HG02642 (cell line): ENCODE measurements at regions not wholly inside any gene's neighbourhood (a gene's known extent, or its start where the extent isn't known, plus 50 kb on each side); places are given as distances from the start of the nearest gene placed in this dataset.
"Not testable (repeated sequence)": the region's sequence is repeated elsewhere in the genome, so short reads cannot be mapped to it uniquely, and the experiment has no call there.

ENCODE experiments used
- ATAC-seq: cut with Tn5 transposase; IDR thresholded peaks from one replicate; pipeline ENCODE4 v1.9.1; 2021; ENCODE audit warnings: mild to moderate bottlenecking; ENCODE audit not compliant: unreplicated experiment, poor library complexity

- no peak for ATAC-seq
Measured at GRCh38 chr7:68865351-68866199, 732.7 kb upstream of the AUTS2 start.

- no peak for ATAC-seq
Measured at GRCh38 chr7:68866200-68866570, 732.1 kb upstream of the AUTS2 start.

- not testable (repeated sequence) for ATAC-seq
Measured at GRCh38 chr7:68866721-68867120, 731.6 kb upstream of the AUTS2 start.

GRCh38 chr7:68868978-68869377 lies 729.3 kb upstream of the AUTS2 start:
- no peak for ATAC-seq

- no peak for ATAC-seq
Measured at GRCh38 chr7:68873616-68874015, 724.7 kb upstream of the AUTS2 start.

GRCh38 chr7:68875857-68876256 lies 722.4 kb upstream of the AUTS2 start:
- ATAC-seq: no peak

- not testable (repeated sequence) for ATAC-seq
Measured at GRCh38 chr7:68887116-68887515, 711.2 kb upstream of the AUTS2 start.

- no peak for ATAC-seq
Measured at GRCh38 chr7:68888971-68889385, 709.3 kb upstream of the AUTS2 start.

- ATAC-seq: no peak
Measured at GRCh38 chr7:68892236-68892635, 706.0 kb upstream of the AUTS2 start.

- no peak for ATAC-seq
Measured at GRCh38 chr7:68893411-68893810, 704.9 kb upstream of the AUTS2 start.

- not testable (repeated sequence) for ATAC-seq
Measured at GRCh38 chr7:68899156-68899555, 699.1 kb upstream of the AUTS2 start.

- ATAC-seq: no peak
Measured at GRCh38 chr7:68900096-68900495, 698.2 kb upstream of the AUTS2 start.

GRCh38 chr7:68904630-68905029 lies 693.6 kb upstream of the AUTS2 start:
- no peak for ATAC-seq

GRCh38 chr7:68911754-68912153 lies 686.5 kb upstream of the AUTS2 start:
- ATAC-seq: no peak

GRCh38 chr7:68914006-68914405 lies 684.3 kb upstream of the AUTS2 start:
- no peak for ATAC-seq

GRCh38 chr7:68917041-68917651 lies 681.1 kb upstream of the AUTS2 start:
- ATAC-seq: no peak

- no peak for ATAC-seq
Measured at GRCh38 chr7:68918621-68919020, 679.7 kb upstream of the AUTS2 start.

GRCh38 chr7:68922850-68923249 lies 675.4 kb upstream of the AUTS2 start:
- no peak for ATAC-seq

- ATAC-seq: no peak
Measured at GRCh38 chr7:68925241-68925640, 673.0 kb upstream of the AUTS2 start.

GRCh38 chr7:68929781-68930261 lies 668.5 kb upstream of the AUTS2 start:
- no peak for ATAC-seq

GRCh38 chr7:68936471-68937035 lies 661.7 kb upstream of the AUTS2 start:
- ATAC-seq: no peak
